ENCODE measurements at regions not wholly inside any gene's neighbourhood (a gene's known extent, or its start where the extent isn't known, plus 50 kb on each side); places are given as distances from the start of the nearest gene placed in this dataset.

DNA sequence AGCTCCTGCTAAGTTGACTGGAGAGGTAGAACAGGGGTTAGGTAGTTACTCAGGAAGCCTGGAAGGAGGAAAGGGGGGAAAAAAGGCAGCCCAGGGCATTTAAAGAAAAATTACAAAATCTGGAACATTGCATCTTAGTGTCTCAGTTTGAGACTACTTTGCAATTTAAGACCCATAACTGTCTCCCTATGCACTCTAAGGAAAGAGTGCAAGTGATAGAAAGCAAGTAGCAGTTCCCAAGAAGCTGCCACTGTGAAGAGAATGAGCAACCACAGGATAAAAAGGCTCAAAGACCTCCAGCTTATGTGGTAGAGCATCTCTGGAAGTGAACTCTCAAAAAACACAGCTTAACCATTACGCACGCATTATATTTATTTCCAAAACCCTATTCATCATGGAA lies 141.8 kb downstream of the SLCO4C1 start:
- no peak for TF ChIP-seq POLR2A (IDR thresholded peaks at IDR 0.05)
- TF ChIP-seq, protein P1, sequence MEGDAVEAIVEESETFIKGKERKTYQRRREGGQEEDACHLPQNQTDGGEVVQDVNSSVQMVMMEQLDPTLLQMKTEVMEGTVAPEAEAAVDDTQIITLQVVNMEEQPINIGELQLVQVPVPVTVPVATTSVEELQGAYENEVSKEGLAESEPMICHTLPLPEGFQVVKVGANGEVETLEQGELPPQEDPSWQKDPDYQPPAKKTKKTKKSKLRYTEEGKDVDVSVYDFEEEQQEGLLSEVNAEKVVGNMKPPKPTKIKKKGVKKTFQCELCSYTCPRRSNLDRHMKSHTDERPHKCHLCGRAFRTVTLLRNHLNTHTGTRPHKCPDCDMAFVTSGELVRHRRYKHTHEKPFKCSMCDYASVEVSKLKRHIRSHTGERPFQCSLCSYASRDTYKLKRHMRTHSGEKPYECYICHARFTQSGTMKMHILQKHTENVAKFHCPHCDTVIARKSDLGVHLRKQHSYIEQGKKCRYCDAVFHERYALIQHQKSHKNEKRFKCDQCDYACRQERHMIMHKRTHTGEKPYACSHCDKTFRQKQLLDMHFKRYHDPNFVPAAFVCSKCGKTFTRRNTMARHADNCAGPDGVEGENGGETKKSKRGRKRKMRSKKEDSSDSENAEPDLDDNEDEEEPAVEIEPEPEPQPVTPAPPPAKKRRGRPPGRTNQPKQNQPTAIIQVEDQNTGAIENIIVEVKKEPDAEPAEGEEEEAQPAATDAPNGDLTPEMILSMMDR (IDR thresholded peaks at IDR 0.05) = no peak
